ENCODE measurements at regions not wholly inside any gene's neighbourhood (a gene's known extent, or its start where the extent isn't known, plus 50 kb on each side); places are given as distances from the start of the nearest gene placed in this dataset.

GRCh38 chrX:93594780-93595179 lies 78.6 kb downstream of the NAP1L3 start:
- Histone ChIP-seq H3K4me1 (ENCODE audit: insufficient read depth, low read length) (no peaks in the 10 kb centered on the region), H3K18ac (ENCODE audit: insufficient read length, low read depth, low read length) (no peak overlapping the region), H2BK120ac (ENCODE audit: low read depth, low read length, poor library complexity, severe bottlenecking) (no peak overlapping the region), H3K14ac (ENCODE audit: insufficient read depth, low read length) (no peak overlapping the region), H3K56ac (ENCODE audit: insufficient read length, low read depth, low read length) (no peak overlapping the region), H3K79me1 (ENCODE audit: insufficient read depth, low read depth, low read length, poor library complexity, severe bottlenecking) (no peaks in the 10 kb centered on the region), H3T11ph (ENCODE audit: low read length) (no peak overlapping the region), H4K20me1 (ENCODE audit: control insufficient read depth, insufficient read depth, insufficient read length) (no peaks in the 10 kb centered on the region), H2BK5ac (ENCODE audit: insufficient read length, low read length) (no peak overlapping the region), H2AK5ac (ENCODE audit: insufficient read length, low read length) (no peak overlapping the region), H2BK12ac (ENCODE audit: insufficient read length, low read depth, low read length) (no peak overlapping the region), H4K91ac (ENCODE audit: insufficient read length, low read depth, low read length) (no peak overlapping the region), H4K8ac (replicated peaks; ENCODE audit: insufficient read length, low read depth, low read length) (no peak overlapping the region), H2BK20ac (ENCODE audit: low read depth, low read length, poor library complexity, severe bottlenecking) (no peak overlapping the region), H3K79me2 (ENCODE audit: insufficient read depth, low read length) (no peaks in the 10 kb centered on the region), H3K23ac (ENCODE audit: insufficient read length, low read depth, low read length) (no peak overlapping the region), H3K9ac (ENCODE audit: extremely low read depth, insufficient read length, low read length) (no peak overlapping the region), H3K4me2 (ENCODE audit: insufficient read depth, insufficient read length, low read length) (no peak overlapping the region), H3K27ac (ENCODE audit: insufficient read length, low read depth, low read length) (no peak overlapping the region), H3K9me3 (ENCODE audit: control insufficient read depth, low read depth, low read length) (no peaks in the 10 kb centered on the region), H4K5ac (ENCODE audit: insufficient read length, low read depth, low read length) (no peak overlapping the region), H3K27me3 (ENCODE audit: insufficient read depth, low read length) (no peaks in the 10 kb centered on the region), H3K4ac (ENCODE audit: low read depth, low read length) (no peak overlapping the region), H3K23me2 (ENCODE audit: insufficient read length, low read depth, low read length, poor library complexity, severe bottlenecking) (no peaks in the 10 kb centered on the region), H2AFZ (ENCODE audit: low read length) (no peak overlapping the region), H2BK15ac (ENCODE audit: low read depth, low read length) (no peak overlapping the region)
- TF ChIP-seq CTCF (conservative IDR thresholded peaks at IDR 0.05), result no peak
- H3K27me3 Mint-ChIP-seq (ENCODE audit: low read depth), result no peaks in the 10 kb centered on the region
- H3K9me3 Mint-ChIP-seq, result no peaks in the 10 kb centered on the region
- peaks cover 0 to 1% (median 0%) of the 10 kb centered on the region in 3 experiments; a peak in 2 of 7 replicates for H3K36me3 Mint-ChIP-seq (ENCODE audit: insufficient read depth in 1 of 3, low read depth in 3 of 3)
- peaks cover 0 to 8% of the 10 kb centered on the region in 2 experiments; a peak in 2 of 4 replicates for H3K4me1 Mint-ChIP-seq
- H3K27ac Mint-ChIP-seq, result no peak overlapping the region
- no CpG with 5 or more reads among the region's 2 CpGs for WGBS (ENCODE audit: extremely low coverage, insufficient read length, low lambda C conversion rate)
- no peak overlapping the region for H3K4me3 Mint-ChIP-seq
- DNase-seq, result no peak
